Suppressor macrophage treated with lipopolysaccharide for 1 hour (primary cell): ENCODE measurements at regions not wholly inside any gene's neighbourhood (a gene's known extent, or its start where the extent isn't known, plus 50 kb on each side); places are given as distances from the start of the nearest gene placed in this dataset.
"Not testable (repeated sequence)": the region's sequence is repeated elsewhere in the genome, so short reads cannot be mapped to it uniquely, and the experiment has no call there.

Experiments
- DNase-seq, 3 donors: peaks; one replicate each; pipeline ENCODE4 v3.0.0-alpha.2; 2020 to 2022

DNA sequence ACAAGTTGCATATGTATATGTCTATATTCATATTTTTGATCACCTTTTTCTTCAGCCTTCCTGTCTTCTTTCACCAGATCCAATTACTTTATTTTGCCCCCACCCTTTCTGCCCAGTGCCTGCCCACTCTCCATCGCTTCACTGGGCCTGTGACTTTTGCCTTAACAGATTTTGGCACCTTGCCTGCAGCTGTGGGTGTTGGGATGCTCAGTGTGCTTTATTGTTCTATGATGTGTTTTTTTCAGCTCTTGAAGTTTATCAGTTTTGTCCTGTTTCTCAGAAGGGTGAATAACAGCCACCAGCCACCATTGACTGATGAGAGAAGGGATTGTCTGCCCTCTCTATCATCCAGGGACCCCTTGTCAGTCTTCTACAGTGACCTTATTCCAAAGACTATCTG is 77.2 kb upstream of the GALNT7 start:
- no peak for DNase-seq

DNA sequence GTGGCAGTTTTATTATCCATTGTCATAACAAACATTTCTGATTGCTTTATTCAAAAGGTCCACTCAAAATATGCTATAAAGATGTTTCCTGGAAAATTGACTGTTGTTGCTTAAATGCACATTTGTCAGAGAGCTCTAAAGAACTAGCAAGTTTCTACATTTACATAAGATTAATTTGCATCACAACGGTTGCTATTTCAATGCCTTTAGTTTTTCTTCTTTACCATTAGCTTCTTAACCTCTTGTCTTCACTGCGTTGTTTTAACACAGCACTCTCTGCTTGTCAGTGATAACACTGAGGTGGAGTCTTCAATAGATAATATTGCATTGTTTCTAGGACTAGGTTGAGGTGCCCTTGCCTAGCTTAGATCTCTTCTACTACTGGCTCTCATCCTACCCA is 76.7 kb upstream of the GALNT7 start:
- DNase-seq, result no peak

DNA sequence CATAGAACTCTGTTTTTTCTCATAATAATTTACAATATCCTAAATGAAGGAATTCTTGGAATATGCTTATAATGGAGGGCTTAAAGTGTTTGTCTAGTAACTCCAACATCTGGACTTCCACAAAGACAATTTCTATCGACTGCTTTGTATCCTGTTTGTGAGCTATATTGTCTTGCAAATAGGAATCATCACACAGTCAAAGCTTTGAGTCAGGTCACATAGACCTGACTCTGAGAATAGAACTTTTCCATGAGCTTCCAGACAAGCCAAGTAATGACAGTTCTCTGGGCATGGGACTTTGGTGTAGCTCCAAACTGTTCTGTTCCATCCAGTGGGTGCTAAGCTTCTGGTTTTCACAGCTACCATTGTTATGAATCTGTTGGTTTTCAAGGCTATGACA is 75.2 kb upstream of the GALNT7 start:
- DNase-seq, result no peak

DNA sequence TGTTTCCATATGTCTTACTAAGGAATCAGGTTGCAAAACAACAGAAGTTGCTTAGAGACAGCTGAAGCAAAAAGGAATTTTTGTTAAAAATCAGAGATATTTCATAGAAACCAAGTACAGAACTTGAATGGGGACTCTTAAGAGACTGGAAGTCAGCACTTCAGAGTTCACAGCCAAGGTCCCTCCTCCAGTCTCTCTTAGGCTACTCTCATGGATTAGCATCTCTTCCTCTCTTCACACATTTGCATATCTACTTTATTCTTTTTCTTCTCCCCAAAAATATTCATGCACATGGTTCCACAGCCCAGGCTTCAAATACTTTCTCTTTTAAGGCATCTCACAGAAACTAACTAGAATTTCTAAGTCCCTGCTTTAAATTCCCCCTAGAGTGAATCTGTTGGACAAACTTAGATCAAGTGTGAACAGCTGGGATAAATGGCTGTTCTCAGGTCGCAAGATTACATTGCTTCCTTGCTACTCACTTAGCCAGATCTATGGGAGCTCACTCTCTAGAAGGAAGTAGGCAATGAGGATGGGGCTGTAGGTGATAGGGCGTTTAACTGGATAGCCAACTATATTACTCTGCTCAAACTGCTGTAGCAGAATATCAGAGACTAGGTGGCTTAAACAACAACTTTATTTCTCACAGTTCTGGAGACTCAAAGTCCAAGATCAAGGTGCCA is 73.7 kb upstream of the GALNT7 start:
- no peak for DNase-seq

DNA sequence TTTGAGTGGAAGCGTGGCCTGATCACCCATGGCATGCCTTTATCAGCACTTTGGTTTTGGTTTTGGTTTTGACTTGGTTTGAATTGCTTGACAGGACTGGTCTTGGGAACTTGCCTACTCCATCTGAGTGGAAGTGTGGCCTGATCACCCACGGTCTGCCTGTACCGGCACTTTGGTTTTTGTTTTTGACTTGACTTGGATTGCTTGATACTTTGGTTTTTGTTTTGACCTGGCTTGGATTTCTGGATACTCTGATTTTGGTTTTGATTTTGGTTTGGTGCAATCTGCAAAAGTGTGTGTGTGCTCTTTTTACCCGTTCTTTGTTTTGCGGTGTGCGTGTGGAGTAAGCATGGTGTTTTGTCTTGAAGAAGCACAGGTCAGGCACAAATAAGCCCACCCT is 69.2 kb upstream of the GALNT7 start:
- not testable (repeated sequence) for DNase-seq

DNA sequence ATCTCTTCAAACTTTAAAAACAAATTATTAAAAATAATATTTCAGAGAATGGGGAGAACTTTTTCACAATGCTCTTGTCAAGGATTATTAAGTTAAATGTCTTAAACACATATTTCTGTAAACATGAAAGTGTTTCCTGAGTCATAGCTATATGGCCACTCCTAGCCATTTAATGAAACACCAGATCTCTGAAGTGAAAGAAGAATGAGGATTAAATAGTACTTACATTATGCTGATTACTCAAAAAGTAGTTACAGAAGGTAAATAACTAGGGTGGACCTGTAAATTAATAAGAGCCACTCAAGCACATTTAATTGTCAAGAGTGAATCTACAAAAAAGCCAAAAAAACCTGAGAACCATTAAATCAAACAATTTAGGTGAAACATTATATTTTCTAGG is 57.6 kb upstream of the GALNT7 start:
- no peak for DNase-seq

DNA sequence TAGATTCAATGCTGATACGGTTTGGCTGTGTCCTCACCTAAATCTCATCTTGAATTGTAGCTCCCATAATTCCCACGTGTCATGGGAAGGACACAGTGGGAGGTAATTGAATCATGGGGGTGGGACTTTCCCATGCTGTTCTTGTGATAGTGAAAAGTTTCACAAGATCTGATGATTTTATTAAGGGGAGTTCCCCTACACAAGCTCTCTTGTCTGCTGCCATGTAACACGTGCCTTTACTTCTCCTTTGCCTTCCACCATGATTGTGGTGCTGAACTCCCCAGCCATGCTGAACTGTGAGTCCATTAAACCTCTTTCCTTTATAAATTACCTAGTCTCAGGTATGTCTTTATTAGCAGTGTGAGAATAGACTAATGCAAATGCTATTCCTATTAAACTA is 51.2 kb upstream of the GALNT7 start:
- peak; percentile 69 to 79 (median 72) for DNase-seq
